ENCODE measurements at regions not wholly inside any gene's neighbourhood (a gene's known extent, or its start where the extent isn't known, plus 50 kb on each side); places are given as distances from the start of the nearest gene placed in this dataset.

DNA sequence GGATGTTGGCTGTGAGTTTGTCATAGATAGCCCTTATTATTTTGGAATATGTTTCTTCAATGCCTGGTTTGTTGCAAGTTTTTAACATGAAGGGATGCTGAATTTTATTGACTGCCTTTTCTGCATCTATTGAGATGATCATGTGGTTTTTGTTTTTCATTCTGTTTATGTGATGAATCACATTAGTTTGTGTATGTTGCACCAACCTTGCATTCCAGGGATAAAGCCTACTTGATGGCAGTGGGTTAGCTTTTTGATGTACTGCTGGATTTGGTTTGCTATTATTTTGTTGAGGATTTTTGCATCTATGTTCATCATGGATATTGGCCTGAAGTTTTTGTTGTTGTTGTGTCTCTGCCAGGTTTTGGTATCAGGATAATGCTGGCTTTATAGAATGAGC lies 225.6 kb downstream of the PCSK1 start:
- no peak for TF ChIP-seq CTCF (IDR thresholded peaks at IDR 0.05)
- TF ChIP-seq, protein P1, sequence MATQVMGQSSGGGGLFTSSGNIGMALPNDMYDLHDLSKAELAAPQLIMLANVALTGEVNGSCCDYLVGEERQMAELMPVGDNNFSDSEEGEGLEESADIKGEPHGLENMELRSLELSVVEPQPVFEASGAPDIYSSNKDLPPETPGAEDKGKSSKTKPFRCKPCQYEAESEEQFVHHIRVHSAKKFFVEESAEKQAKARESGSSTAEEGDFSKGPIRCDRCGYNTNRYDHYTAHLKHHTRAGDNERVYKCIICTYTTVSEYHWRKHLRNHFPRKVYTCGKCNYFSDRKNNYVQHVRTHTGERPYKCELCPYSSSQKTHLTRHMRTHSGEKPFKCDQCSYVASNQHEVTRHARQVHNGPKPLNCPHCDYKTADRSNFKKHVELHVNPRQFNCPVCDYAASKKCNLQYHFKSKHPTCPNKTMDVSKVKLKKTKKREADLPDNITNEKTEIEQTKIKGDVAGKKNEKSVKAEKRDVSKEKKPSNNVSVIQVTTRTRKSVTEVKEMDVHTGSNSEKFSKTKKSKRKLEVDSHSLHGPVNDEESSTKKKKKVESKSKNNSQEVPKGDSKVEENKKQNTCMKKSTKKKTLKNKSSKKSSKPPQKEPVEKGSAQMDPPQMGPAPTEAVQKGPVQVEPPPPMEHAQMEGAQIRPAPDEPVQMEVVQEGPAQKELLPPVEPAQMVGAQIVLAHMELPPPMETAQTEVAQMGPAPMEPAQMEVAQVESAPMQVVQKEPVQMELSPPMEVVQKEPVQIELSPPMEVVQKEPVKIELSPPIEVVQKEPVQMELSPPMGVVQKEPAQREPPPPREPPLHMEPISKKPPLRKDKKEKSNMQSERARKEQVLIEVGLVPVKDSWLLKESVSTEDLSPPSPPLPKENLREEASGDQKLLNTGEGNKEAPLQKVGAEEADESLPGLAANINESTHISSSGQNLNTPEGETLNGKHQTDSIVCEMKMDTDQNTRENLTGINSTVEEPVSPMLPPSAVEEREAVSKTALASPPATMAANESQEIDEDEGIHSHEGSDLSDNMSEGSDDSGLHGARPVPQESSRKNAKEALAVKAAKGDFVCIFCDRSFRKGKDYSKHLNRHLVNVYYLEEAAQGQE (IDR thresholded peaks at IDR 0.05; ENCODE audit: insufficient read depth in 1 of 2, low read depth in 2 of 2, low read length in 1 of 2) = no peak
- no peak for TF ChIP-seq POLR2AphosphoS5 (IDR thresholded peaks at IDR 0.05; ENCODE audit: low read depth, low read length)
- no peak for TF ChIP-seq SIN3A (IDR thresholded peaks at IDR 0.05; ENCODE audit: borderline replicate concordance, insufficient read depth, low read depth, low read length)
